ENCODE measurements at regions not wholly inside any gene's neighbourhood (a gene's known extent, or its start where the extent isn't known, plus 50 kb on each side); places are given as distances from the start of the nearest gene placed in this dataset.

DNA sequence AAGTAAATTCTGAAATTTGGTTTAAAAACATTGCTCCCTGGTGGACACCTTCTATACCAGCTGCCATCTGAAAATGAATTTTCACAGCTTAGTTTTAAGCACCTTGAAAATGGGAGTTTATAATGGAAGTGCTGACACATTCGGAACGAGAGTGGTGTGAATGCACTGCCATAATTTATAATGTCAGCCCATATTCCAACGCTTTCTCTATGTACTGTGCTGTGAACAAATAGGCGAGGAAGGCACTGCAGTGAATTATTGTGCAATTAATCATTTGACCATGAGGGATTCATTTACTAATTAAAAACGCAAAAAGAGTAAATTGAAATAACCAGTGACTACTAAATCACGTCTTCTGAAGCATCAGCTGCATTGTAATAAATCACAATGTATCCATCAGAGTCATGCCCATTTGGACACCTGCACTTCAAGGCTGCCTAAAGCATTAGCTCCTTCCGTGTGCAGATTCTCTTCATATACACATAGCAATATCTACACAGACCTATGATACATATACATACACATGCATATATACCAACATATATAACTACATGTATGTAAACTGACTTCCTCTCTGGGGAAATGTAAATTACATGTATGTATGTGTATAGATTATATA lies 699.8 kb downstream of the GALR1 start:
- DNase-seq: no peak

DNA sequence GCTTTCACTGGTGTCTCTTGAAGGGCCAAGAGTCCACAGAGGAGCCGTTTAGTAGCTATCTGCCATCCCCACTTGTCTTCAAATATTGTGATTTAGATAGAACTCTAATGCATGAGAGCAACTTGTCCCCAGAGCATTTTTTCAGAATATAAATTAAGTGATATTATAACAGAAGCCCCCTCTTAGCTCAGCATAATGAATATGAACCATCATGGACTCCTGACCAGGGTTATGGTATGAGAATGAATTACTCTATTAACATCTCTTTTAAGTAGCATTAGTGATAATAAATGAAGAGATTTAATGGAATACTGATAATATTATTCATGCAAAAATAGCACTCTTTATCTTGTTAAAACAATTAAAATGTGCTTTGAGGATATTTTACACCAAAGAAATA lies 709.6 kb downstream of the GALR1 start:
- DNase-seq: no peak

DNA sequence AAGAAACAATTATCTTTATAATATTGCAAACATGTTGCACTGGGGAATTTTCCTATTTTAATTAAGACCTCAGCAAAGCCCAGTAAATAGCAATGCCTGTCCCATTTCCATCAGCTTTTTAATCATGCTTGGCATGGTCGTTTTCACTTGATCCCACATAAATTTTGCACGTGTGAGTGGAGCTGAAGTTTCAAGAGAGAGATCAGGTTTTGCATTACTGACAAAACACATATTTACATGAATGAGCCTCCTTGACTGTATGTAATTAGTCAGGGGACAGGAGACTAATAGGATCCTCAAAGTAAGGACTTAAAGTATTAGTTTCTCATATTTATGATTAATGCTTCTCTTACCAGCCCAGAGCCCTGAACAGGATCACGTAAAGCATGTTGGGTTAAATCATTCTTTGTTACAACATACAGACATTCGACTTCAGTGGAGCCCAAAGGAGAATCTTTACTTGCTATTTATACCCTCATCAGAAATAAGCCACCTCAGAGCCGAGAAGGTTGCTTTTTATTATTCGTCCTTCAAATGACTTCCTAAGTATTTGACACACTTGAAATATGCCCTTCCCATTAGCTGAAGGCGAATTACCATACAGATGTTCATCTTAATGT lies 711.3 kb downstream of the GALR1 start:
- DNase-seq: no peak

DNA sequence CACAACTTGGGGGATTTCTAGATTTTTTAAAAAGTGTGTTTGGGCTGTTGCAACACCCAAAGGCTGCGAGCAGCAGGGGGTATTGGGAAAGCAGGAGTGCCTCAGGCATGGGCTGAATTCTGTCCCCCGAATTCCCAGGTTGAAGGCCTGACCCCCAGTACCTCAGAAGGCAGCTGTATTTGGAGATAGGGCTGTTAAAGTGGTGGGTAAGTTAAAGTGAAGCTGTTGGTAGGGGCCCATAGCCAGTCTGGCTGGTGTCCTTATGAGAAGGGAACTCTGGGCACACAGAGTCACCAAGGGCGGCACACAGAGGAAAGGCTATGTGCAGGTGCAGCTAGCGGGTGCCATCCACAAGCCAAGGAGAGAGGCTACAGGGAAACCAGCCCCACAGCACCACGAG lies 717.4 kb downstream of the GALR1 start:
- DNase-seq: no peak

DNA sequence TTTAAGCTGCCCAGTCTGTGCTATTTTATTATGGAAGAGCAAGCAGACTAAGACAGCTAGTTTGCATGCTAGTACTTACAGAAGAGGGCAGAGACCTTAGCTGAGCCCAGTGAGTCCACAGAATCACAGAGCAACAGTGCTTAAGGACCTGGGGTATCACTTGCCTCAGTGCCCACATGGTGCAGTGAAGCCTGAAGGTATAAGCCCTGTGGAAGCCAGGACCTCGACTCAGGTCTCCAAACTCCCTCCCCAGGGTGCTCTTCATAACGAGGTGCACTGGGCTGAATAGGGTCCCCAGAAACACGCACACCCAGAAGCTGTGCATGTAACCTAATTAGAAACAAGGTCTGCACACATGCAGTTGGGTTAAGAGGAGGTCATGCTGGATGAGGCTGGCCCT lies 718.1 kb downstream of the GALR1 start:
- no peak for DNase-seq

DNA sequence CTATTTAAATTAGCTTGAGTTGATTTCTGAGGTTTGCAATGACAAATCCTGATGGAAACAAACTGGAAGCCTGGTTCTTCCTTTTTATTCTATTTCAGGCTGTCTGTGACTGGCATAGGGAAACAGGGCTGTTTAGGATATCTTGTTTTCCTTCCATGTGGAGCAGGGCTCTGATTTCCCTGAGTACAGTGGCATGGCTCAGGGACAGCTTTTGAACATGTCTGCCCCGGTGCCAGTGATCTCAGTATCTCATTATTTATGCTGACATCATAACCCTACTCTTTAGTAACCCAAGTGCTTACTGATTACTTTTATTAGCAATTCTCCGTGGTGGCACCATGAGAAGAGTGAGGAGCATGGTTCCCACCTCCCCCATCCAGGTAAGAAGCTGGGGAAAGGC lies 720.3 kb downstream of the GALR1 start:
- DNase-seq: no peak

DNA sequence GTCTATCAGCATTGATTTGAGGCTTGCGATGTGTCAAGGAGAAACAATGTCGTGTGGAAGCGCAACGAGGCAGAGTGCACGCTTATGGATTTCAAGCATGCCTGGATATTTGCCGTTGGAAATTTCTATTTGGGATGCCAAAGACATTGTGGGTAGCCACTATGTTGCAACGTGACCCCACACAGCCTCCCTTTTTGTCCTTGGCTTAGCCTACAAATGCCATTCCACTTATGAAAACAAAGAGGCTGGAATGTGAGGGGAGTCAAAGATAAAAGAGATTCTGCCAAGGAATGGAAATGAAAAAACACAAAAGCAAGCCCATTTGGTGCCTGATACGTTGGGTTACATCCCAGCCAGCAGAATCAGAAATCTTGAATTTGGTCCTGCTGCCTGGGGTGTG lies 721.2 kb downstream of the GALR1 start:
- no peak for DNase-seq

DNA sequence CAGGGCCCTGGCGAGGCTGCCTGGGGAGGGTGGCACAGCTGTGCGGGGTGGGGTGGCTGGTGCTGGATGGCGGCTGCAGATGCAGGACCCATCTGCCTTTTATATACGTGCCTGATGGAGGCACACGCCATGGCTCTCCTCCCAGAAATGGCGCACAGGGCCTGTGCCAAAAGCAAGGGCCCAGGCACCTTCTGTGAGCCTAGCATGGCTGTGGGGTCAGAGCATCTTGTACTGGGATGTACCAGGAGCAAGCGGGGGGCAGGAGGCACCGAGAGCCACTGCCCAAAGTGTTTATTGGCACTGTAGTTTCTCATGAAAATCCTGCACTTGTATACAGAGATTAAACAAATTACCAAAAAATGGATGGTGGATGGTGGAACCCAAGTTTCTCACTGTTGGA lies 724.1 kb downstream of the GALR1 start:
- DNase-seq: no peak

DNA sequence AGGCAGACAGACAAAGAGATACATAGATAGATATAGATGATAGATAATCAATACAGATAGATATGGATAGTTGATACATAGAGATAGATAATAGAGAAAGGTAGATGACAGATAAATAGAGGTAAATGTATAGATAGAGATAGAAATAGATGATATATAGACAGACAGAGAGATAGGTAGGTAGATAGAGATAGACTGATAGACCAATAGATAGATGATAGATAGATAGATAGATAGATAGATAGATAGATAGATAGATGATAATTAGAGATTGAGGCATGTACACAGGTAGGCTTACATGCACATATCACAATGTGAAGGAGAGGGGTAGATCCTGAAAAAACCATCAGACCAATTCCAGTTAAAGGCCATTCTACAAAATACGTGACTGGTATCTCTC lies 724.7 kb downstream of the GALR1 start:
- DNase-seq: no peak

DNA sequence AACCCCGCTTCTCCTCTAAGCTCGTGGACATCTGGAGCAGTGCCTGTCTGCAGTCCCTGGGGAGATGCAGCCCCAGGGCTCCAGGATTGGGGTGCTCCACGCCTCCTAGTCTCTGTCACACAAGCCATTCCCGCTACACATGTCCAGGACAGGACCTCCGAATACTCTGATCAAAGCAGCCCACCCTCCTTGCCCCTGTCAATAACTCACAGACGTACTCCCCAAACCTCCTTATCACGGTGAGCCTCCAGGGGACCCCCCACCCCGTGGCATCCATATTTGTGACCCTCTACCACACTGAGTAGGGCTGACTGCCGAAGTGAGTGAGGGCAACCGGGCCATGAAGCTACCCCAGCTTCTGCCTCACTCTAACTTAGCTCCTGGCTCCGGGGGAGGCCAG lies 727.7 kb downstream of the GALR1 start:
- no peak for DNase-seq

DNA sequence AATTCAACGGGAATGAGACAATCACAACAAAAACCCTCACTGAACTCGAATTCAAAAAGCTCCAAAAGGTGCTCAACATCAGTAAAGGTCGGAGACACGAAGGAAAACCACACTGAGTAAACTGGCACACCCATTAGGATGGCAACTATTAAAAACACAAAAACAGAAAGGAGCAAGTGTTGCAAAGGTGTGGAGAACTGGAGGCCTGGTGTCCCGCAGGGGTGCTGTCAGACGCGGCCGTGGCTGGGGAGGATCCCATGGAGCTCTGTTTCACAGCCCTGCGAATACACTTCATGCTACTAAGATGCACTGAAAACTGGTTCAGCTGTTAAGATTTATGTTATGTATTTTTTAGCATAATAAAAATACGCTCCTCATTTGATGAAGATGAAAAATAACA lies 730.6 kb downstream of the GALR1 start:
- DNase-seq: no peak

DNA sequence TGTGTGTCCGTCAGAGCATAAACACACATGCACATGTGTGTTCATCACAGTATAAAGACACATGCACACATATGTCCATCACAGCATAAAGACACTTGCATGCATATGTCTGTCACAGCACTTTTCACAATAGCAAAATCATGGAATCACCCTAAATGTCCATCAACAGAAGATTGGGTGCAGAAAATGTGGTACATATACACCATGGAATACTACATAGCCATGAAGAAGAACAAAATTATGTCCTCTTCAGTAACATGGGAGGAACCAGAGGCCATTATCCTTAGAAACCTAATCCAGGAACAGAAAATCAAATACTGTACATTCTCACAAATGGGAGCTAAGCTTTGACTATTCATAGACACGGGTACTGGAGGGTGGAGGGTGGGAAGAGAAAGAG lies 732.2 kb downstream of the GALR1 start:
- DNase-seq: no peak

DNA sequence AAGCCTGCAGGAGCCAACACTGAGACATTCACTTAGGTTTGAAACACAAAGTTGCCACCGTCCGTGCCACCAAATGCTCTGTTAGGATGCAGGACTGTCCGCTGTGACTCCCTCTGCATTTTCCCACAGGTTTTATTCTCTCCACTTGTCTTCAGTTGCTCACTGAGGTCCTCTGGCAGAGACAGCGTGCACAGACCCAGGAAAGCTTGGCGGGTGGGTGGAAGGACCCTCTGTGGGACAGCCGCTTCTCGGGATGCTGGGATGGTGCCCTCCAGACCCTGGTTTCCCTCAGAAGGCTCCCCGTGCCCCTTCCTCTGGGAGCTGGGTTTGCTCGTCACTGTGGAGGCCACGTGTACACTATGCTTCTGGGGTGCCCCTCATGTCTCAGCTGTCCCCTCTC lies 733.6 kb downstream of the GALR1 start:
- no peak for DNase-seq

DNA sequence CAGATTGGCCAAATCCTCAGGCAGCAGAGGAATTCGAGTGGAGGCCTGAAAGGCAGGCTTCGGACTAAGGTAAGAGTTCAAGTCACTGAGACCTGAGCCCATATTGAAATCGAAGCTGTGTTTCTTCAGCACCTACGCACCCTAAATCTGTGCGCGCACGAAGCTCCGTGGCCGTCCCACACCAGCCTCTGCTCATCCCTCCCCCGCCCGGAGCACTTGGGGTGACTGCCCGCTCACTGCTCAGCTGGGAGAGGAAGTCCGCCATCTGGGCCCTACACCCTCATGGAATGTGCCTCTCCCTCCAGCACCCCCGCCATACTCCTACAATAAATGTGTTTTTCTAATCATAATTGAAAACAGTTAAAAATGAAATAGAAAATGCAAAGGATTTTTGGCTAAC lies 734.5 kb downstream of the GALR1 start:
- no peak for DNase-seq

DNA sequence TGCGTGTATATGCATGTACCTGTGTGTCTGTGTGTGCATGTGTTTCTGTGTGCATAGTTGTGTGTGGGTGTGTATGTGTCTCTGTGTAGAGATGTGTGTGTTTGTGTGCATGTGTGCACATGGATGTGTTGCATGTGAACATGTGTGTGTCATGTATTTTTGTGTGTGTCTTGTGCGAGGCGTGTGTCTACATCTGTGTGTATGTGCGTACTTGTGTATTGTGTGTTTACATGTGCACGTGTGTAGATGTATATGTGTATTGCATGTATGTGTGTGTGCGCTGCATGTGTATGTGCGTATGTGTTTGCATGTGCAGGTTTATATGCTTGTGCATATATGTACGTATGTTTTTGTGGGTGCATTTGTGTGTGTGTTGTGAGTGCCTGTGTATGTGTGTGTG lies 735.2 kb downstream of the GALR1 start:
- DNase-seq: no peak

DNA sequence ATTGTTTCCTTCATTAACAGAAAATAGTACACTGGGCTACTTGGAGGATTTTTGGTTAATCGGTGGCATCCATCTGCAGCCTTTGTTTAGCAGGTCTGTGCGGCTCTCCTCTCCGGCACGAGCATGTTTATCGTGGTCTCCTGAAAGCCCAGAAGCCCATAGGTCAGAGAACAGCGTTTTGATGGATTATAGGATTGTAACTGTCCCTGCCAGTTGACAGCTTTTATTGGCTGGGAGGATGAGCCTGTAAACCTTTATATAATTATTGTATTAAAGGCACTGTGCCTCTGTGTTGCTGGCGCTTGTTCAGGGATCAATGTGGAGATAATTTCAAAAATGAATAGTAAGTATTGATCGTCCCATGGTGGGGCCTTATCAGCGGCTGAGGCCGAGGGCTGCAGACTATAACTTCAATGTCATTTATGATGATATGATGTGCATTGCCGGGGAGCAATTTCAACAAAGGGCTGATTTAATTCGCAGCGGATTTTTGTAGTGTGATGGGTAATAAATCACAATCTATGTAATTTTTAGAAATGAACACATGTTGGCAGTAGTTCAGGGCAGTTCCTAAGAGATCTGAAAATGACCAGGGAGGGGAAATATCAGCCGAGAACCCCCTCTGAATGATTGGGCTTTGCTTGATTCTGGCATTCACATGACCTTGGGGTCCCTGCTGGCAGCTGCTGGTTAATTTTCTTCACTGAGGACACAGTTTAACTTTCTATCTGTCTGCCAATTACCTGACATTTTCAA lies 736.1 kb downstream of the GALR1 start:
- no peak for DNase-seq

DNA sequence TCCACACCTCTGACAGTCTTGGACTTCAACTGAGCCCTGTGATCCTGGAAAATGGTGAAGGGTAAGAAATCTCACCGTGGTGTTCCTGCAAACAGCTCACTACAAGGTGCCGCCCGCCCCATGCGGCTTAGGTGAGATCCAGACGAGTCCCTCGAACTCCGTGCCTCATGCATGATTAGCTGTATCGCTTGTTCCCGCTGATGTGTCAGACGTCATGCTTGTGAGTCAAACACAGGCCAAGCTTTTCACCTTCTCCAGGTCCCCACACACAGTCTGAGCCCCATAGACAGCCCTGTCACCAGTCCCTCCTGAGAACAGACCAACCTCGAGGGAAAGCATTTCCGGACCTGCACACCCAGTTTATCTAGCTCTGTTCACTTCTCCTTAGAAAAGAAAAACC lies 740.5 kb downstream of the GALR1 start:
- DNase-seq: no peak

DNA sequence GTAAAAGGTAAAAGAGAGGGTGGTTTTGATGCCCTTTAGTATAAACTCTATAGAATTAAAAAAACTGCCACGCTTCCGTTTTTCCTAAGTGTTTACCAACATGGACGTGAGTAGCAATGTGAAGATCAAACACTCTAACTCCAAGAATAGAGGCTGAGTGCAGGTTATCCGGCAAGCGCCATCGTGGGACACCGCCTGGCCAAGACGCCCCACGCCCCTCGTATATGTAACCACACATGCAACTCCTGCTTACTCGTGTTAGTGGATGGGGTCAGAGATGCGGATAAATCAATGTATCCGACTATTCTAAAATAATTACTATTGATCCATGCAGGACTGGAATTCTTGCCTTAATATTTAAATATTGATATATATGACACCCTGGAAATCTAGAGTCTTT lies 741.3 kb downstream of the GALR1 start:
- DNase-seq: no peak

DNA sequence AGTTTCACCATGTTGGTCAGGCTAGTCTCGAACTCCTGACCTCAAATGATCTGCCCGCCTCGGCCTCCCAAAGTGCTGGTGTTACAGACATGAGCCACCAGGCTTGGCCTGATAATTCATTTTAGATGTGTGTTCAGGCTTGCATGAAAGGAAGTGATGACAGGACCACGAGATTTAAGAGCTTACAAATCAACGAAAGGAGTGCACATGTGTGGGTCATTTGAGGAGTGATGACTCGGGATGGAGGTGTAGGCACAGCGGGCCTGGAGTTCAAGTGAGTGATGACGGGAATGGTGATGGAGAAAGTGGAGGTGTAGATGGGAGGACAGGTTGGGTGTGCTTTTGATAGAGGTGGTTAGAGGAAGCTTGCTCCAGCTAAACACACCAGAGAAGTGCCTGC lies 742.4 kb downstream of the GALR1 start:
- DNase-seq: no peak

DNA sequence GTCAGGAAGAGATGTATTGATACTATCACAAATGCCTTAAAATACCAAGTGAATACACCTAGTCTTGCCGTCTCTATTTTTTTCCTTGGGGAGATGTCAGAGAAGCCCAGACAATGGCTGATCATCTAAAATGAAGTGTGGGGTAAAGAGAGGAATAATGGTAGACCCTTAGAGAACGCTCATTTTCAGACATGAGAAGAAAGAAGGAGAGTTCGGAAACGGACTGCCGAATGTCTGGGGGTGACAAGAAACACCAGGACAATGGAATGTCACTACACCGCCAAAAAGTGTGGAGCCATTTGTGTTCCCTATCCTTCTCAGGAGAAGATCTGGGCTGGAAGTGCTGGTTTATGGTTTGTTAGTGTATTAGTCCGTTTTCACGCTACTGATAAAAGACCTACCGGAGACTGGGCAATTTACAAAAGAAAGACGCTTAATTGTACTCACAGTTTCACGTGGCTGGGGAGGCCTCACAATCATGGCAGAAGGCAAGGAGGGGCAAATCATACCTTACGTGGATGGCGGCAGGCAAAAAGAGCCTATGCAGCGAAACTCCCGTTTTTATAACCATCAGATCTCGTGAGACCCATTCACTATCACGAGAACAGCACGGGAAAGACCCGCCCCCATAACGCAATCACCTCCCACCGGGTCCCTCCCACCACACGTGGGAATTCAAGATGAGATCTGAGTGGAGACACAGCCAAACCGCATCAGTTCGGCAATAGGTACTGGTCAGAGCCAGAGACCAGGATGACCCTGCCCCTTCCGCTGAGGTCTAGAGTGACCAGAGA lies 743.7 kb downstream of the GALR1 start:
- no peak for DNase-seq

DNA sequence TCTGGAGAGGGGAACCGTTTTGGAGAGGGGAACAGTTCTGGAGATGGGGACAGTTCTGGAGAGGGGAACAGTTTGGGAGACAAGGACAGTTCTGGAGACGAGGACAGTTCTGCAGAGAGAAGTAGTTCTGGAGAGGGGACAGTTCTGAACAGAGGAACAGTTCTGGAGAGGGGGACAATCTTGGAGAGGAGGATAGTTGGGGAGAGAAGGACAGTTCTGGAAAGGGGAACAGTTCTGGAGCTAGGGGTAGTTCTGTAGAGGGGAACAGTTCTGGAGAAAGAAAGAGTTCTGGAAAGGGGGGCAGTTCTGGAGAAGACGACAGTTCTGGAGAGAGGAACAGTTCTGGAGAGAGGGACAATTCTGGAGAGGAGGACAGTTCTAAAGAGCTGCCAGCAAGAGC lies 745.9 kb downstream of the GALR1 start:
- no peak for DNase-seq

DNA sequence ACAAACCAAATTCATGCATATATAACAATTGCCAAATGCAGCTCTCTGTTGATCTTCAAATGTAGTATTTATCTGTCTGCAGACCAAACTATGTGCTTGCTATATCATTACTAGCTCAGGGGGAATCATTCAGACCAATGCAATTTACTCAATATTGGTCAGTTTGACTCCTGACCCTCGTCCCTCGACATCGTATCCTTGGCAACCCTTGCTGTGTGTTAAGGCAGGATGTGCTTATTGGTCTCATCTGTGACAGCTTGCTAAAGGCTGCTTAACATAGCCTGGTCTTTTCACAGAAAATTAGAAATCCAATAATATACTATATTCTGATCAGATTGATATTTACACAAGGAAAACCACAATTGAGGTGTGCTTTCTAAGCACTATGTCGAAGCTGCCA lies 747.1 kb downstream of the GALR1 start:
- DNase-seq: no peak

DNA sequence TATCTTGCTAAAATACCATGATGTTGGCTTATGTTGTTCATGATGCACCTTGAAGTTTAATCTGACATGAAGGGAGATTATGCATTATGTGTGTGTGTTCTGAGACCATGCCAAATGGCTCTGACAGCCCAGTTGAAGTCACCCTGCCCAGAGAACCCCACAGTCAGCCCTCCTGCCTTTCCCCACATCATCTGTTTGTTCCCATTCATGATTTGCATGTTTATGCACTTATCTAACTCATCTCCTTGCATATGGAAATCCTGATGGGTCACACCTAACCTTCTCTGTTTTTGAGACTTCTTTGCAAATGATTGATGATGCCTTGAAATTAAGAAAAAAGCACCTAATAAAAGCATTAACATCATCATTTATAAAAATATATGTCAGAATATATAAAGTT lies 752.2 kb downstream of the GALR1 start:
- DNase-seq: no peak

All from CD4-positive, alpha-beta T cell treated with Interleukin-6 for 4 hours (primary cell).